ENCODE measurements at regions not wholly inside any gene's neighbourhood (a gene's known extent, or its start where the extent isn't known, plus 50 kb on each side); places are given as distances from the start of the nearest gene placed in this dataset.
"Not testable (repeated sequence)": the region's sequence is repeated elsewhere in the genome, so short reads cannot be mapped to it uniquely, and the experiment has no call there.

GRCh38 chr1:91207691-91208090 lies 185.9 kb upstream of the ZNF644 start:
- CTCF ChIA-PET: interaction anchor here (1.0 kb wide), 1 partner anchor 43 kb away, joined by 4 read pairs; no protein-coding TSS in a partner anchor
- POLR2A ChIA-PET: not testable (repeated sequence)

- CTCF ChIA-PET, POLR2A ChIA-PET: not testable (repeated sequence)
Measured at GRCh38 chr1:91204150-91204549, 182.3 kb upstream of the ZNF644 start.

- ChIA-PET CTCF (no interaction called here), POLR2A (no interaction called here)
Measured at GRCh38 chr1:91201694-91202093, 179.9 kb upstream of the ZNF644 start.

GRCh38 chr1:91201176-91201575 lies 179.3 kb upstream of the ZNF644 start:
- ChIA-PET POLR2A (no interaction called here), CTCF (no interaction called here)

- CTCF ChIA-PET: no interaction called here
- POLR2A ChIA-PET: no interaction called here
Measured at GRCh38 chr1:91200675-91201074, 178.8 kb upstream of the ZNF644 start.

GRCh38 chr1:91199988-91200387 lies 178.2 kb upstream of the ZNF644 start:
- CTCF ChIA-PET: no interaction called here
- POLR2A ChIA-PET: no interaction called here

- CTCF ChIA-PET: no interaction called here
- POLR2A ChIA-PET: no interaction called here
Measured at GRCh38 chr1:91190996-91191395, 169.2 kb upstream of the ZNF644 start.

GRCh38 chr1:91189096-91189495 lies 167.3 kb upstream of the ZNF644 start:
- ChIA-PET POLR2A (no interaction called here), CTCF (no interaction called here)

- POLR2A ChIA-PET, CTCF ChIA-PET: not testable (repeated sequence)
Measured at GRCh38 chr1:91182807-91183206, 161.0 kb upstream of the ZNF644 start.

GRCh38 chr1:91176250-91176649 lies 154.4 kb upstream of the ZNF644 start:
- POLR2A ChIA-PET: no interaction called here

GRCh38 chr1:91174734-91175133 lies 152.9 kb upstream of the ZNF644 start:
- POLR2A ChIA-PET: no interaction called here

More at GRCh38 chr1:91176250-91176649, 154.4 kb upstream of the ZNF644 start:
- CTCF ChIA-PET: interaction anchor here (1.7 kb wide), 1 partner anchor 9 kb away, joined by 6 read pairs; no protein-coding TSS in a partner anchor

GRCh38 chr1:91173346-91173890 lies 151.6 kb upstream of the ZNF644 start:
- CTCF ChIA-PET: interaction anchor here (0.6 to 1.4 kb wide), 2 partner anchors 8 to 62 kb away, joined by 3 to 6 read pairs; no protein-coding TSS in a partner anchor

More at GRCh38 chr1:91174734-91175133, 152.9 kb upstream of the ZNF644 start:
- CTCF ChIA-PET: interaction anchor here (1.4 kb wide), 1 partner anchor 10 kb away, joined by 6 read pairs; no protein-coding TSS in a partner anchor

GRCh38 chr1:91172541-91172940 lies 150.7 kb upstream of the ZNF644 start:
- CTCF ChIA-PET: interaction anchor here (0.6 kb wide), 1 partner anchor 63 kb away, joined by 3 read pairs; no protein-coding TSS in a partner anchor

More at GRCh38 chr1:91173346-91173890, 151.6 kb upstream of the ZNF644 start:
- POLR2A ChIA-PET: no interaction called here

GRCh38 chr1:91171898-91172297 lies 150.1 kb upstream of the ZNF644 start:
- ChIA-PET POLR2A (no interaction called here), CTCF (no interaction called here)

More at GRCh38 chr1:91172541-91172940, 150.7 kb upstream of the ZNF644 start:
- POLR2A ChIA-PET: no interaction called here

- ChIA-PET POLR2A (no interaction called here), CTCF (no interaction called here)
Measured at GRCh38 chr1:91170571-91170970, 148.7 kb upstream of the ZNF644 start.

- CTCF ChIA-PET: interaction anchor here (0.6 to 2.4 kb wide), 12 partner anchors 8 to 614 kb away, joined by 3 to 9 read pairs (median 4); partner anchors contain the start of gene ZNF644
- POLR2A ChIA-PET: no interaction called here
Measured at GRCh38 chr1:91166106-91166712, 144.4 kb upstream of the ZNF644 start.

GRCh38 chr1:91165033-91165654 lies 143.3 kb upstream of the ZNF644 start:
- ChIA-PET POLR2A (no interaction called here), CTCF (interaction anchor here (0.6 to 2.4 kb wide), 17 partner anchors 9 to 751 kb away, joined by 3 to 9 read pairs (median 4); partner anchors contain the start of gene ZNF644)

- POLR2A ChIA-PET: no interaction called here
Measured at GRCh38 chr1:91162613-91163012, 140.8 kb upstream of the ZNF644 start.

GRCh38 chr1:91161749-91162148 lies 139.9 kb upstream of the ZNF644 start:
- ChIA-PET CTCF (no interaction called here), POLR2A (no interaction called here)

More at GRCh38 chr1:91162613-91163012, 140.8 kb upstream of the ZNF644 start:
- CTCF ChIA-PET: no interaction called here

- CTCF ChIA-PET: no interaction called here
- POLR2A ChIA-PET: no interaction called here
Measured at GRCh38 chr1:91161166-91161565, 139.3 kb upstream of the ZNF644 start.
